Neuron (in vitro differentiated cells): ENCODE measurements at regions not wholly inside any gene's neighbourhood (a gene's known extent, or its start where the extent isn't known, plus 50 kb on each side); places are given as distances from the start of the nearest gene placed in this dataset.
"Not testable (repeated sequence)": the region's sequence is repeated elsewhere in the genome, so short reads cannot be mapped to it uniquely, and the experiment has no call there.

Experiments used
- H2AFZ ChIP-seq: one replicate; pipeline ENCODE4 v1.6.1; 2013; ENCODE audit warnings: low read depth, mild to moderate bottlenecking, inconsistent platforms, low read length, moderate library complexity
- H3K27me3 ChIP-seq: one replicate; pipeline ENCODE4 v1.6.1; 2013; ENCODE audit warnings: low read length; ENCODE audit not compliant: insufficient read depth
- H3K36me3 ChIP-seq: one replicate; pipeline ENCODE4 v1.6.1; 2013; ENCODE audit warnings: low read length; ENCODE audit not compliant: insufficient read depth
- H3K4me1 ChIP-seq: one replicate; pipeline ENCODE4 v1.6.1; 2013; ENCODE audit warnings: low read length; ENCODE audit not compliant: insufficient read depth
- H3K4me3 ChIP-seq: 2 replicates; pipeline ENCODE4 v1.5.1; 2013; ENCODE audit warnings: mild to moderate bottlenecking, low read length, moderate library complexity
- H3K9me3 ChIP-seq: one replicate; pipeline ENCODE4 v1.6.1; 2013; ENCODE audit warnings: low read length

GRCh38 chr1:172936088-172936645, 114.6 kb downstream of the TNFSF18 start:
- Histone ChIP-seq H3K36me3 (no peaks in the 10 kb centered on the region), H3K27me3 (no peaks in the 10 kb centered on the region), H3K9me3 (no peaks in the 10 kb centered on the region), H2AFZ (no peak overlapping the region), H3K4me3 (no peak overlapping the region), H3K4me1 (peaks cover 14% of the 10 kb centered on the region)

GRCh38 chr1:172938681-172939080, 112.1 kb downstream of the TNFSF18 start:
- no peak overlapping the region for H2AFZ ChIP-seq
- H3K9me3 ChIP-seq = no peaks in the 10 kb centered on the region
- no peaks in the 10 kb centered on the region for H3K27me3 ChIP-seq
- no peaks in the 10 kb centered on the region for H3K36me3 ChIP-seq
- no peak overlapping the region for H3K4me3 ChIP-seq
- peaks cover 14% of the 10 kb centered on the region for H3K4me1 ChIP-seq

- Histone ChIP-seq H3K27me3 (no peaks in the 10 kb centered on the region), H3K9me3 (no peaks in the 10 kb centered on the region), H3K4me1 (peaks cover 9% of the 10 kb centered on the region), H3K4me3 (no peak overlapping the region), H2AFZ (no peak overlapping the region), H3K36me3 (no peaks in the 10 kb centered on the region)
These were observed 111.3 kb downstream of the TNFSF18 start for GRCh38 chr1:172939475-172939874.

DNA sequence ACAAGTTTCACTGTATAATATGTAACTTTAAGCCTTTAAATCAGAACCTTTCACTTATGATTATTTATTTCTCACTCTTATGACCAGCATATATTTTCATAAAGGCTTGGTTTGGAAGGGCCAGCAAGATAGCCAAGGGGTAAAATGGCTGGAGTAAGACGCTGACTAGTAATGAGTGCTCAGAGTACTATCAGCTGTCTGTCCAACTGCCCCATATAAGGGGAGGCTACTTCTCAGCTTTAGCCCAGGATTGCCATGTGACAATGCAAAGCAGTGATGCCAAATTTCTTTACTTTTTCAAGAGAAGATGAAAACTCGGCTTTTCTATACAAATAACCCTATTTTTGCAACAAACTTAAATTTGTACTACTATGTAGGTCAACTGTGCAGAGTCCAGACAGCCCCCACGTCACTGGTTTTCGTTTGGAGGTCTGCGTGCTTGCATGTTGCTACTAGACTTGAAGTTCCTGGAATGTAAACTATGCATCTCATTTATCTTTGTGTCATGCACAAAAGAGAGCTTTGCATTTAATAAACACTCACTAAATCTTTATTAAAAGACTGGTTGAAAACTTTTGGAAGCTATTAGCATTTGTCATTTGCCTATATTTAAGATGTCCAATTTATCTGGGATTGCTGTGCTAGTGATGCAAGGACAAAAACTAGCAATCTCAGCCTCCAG, 110.4 kb downstream of the TNFSF18 start:
- H3K4me1 ChIP-seq = peaks cover 9% of the 10 kb centered on the region
- H3K4me3 ChIP-seq = no peak overlapping the region
- H3K27me3 ChIP-seq = no peaks in the 10 kb centered on the region
- H3K9me3 ChIP-seq = no peaks in the 10 kb centered on the region
- H3K36me3 ChIP-seq = no peaks in the 10 kb centered on the region
- no peak overlapping the region for H2AFZ ChIP-seq

GRCh38 chr1:172941471-172941870, 109.3 kb downstream of the TNFSF18 start:
- Histone ChIP-seq H3K4me3 (no peak overlapping the region), H2AFZ (no peak overlapping the region), H3K36me3 (no peaks in the 10 kb centered on the region), H3K4me1 (peaks cover 9% of the 10 kb centered on the region), H3K9me3 (no peaks in the 10 kb centered on the region), H3K27me3 (no peaks in the 10 kb centered on the region)

DNA sequence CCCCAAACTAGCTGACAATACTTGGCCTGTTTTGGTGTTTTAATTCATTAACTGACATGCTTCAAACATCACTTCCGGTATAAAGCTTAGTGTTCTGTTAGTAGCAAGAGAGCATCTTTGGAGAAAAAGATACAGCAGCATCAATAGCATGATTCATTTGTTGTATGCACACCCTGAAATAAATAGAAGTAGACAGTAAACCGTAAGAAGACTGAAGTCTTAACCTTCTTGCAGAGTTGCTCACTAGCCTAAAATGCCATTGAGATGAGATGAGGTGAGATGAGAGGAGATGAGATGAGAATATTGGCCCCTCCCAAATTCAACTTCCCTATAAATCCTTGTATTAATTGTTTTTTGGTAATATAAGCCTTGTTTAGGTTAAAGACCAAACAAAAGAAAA, 108.8 kb downstream of the TNFSF18 start:
- no peaks in the 10 kb centered on the region for H3K27me3 ChIP-seq
- H2AFZ ChIP-seq = no peak overlapping the region
- no peaks in the 10 kb centered on the region for H3K9me3 ChIP-seq
- no peak overlapping the region for H3K4me3 ChIP-seq
- peaks cover 9% of the 10 kb centered on the region for H3K4me1 ChIP-seq
- H3K36me3 ChIP-seq = no peaks in the 10 kb centered on the region

DNA sequence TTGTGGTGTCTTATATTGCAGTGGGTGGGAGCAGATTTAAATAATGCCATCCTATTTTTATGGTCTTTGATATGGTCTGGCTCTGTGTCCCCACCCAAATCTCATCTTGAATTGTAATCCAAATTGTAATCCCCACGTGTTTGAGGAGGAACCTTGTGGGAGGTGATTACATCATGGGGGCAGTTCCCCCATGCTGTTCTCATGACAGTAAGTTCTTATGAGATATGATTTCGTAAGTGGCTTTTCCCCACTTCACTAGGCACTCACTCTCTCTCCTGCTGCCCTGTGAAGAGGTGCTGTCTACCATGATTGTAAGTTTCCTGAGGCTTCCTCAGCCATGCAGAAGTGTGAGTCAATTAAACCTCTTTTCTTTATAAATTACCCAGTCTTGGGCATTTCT, 107.6 kb downstream of the TNFSF18 start:
- H2AFZ ChIP-seq, H3K4me3 ChIP-seq, H3K4me1 ChIP-seq, H3K9me3 ChIP-seq, H3K36me3 ChIP-seq, H3K27me3 ChIP-seq: not testable (repeated sequence)

DNA sequence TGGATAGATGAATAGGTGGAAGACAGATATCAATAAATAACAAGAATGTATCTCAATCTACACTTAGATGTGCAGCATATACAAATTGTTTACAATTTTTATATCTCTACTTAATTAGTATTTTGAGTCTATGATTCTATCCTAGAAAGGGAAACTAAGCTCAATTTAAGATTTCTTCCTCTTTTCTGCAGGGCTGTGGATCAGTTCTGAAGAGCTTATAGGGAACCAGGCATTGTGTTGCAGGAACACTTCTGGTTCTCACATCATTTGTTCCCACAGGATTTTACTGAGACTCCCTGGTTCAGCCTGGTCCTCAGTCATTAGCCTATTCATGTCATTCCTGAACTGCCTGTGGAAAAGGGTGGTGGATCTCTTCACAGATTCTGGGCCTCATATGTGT, 105.8 kb downstream of the TNFSF18 start:
- Histone ChIP-seq H3K4me1 (peaks cover 8% of the 10 kb centered on the region), H3K4me3 (no peak overlapping the region), H3K36me3 (no peaks in the 10 kb centered on the region), H3K9me3 (no peaks in the 10 kb centered on the region), H2AFZ (no peak overlapping the region), H3K27me3 (no peaks in the 10 kb centered on the region)

- H2AFZ ChIP-seq = no peak overlapping the region
- H3K4me1 ChIP-seq = no peaks in the 10 kb centered on the region
- H3K36me3 ChIP-seq = no peaks in the 10 kb centered on the region
- H3K4me3 ChIP-seq = no peak overlapping the region
- no peaks in the 10 kb centered on the region for H3K27me3 ChIP-seq
- no peaks in the 10 kb centered on the region for H3K9me3 ChIP-seq
These were observed 103.8 kb downstream of the TNFSF18 start for GRCh38 chr1:172946814-172947507.

- Histone ChIP-seq H2AFZ (no peak overlapping the region), H3K27me3 (no peaks in the 10 kb centered on the region), H3K9me3 (no peaks in the 10 kb centered on the region)
These were observed 102.3 kb downstream of the TNFSF18 start for GRCh38 chr1:172948457-172948856.

GRCh38 chr1:172949096-172949495, 101.6 kb downstream of the TNFSF18 start:
- Histone ChIP-seq H3K4me3 (no peak overlapping the region), H3K9me3 (no peaks in the 10 kb centered on the region), H3K36me3 (no peaks in the 10 kb centered on the region), H2AFZ (no peak overlapping the region), H3K4me1 (no peaks in the 10 kb centered on the region), H3K27me3 (no peaks in the 10 kb centered on the region)

More at GRCh38 chr1:172948457-172948856, 102.3 kb downstream of the TNFSF18 start:
- Histone ChIP-seq H3K4me1 (no peaks in the 10 kb centered on the region), H3K36me3 (no peaks in the 10 kb centered on the region), H3K4me3 (no peak overlapping the region)

GRCh38 chr1:172950528-172950927, 100.2 kb downstream of the TNFSF18 start:
- no peaks in the 10 kb centered on the region for H3K27me3 ChIP-seq
- H3K36me3 ChIP-seq = no peaks in the 10 kb centered on the region
- H3K9me3 ChIP-seq = no peaks in the 10 kb centered on the region
- H2AFZ ChIP-seq = no peak overlapping the region
- H3K4me1 ChIP-seq = no peaks in the 10 kb centered on the region
- H3K4me3 ChIP-seq = no peak overlapping the region

DNA sequence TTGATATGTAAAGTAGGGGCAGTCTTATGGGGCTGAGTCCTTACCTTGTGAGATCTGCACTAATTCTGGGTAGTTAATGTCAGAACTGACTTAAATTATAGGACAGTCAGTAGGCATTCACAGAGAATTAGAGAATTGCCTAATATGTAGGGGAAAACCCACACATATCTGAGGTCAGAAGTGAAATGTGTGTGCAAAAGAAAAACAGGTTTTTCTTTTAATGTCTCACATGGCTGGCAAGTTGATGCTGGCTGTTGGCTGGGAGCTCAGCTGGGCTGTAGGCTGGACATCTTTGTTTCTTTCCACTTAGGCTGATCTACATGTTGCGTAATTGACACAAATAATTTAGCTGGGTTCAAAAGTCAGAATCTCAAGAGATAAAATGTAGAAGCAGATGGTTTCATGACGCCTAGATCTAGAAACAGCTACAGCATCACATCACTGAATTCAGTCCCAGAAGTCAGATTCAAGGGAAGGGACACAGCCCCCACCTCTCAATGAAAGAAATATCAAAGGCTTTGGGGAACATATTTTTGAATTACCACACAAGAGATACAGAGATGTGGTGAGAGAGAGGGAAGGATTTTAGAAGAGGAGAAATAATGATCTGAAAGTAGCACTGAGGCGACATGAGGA, 98.9 kb downstream of the TNFSF18 start:
- Histone ChIP-seq H3K27me3 (no peaks in the 10 kb centered on the region), H3K4me3 (no peak overlapping the region), H3K4me1 (no peaks in the 10 kb centered on the region), H2AFZ (no peak overlapping the region), H3K9me3 (no peaks in the 10 kb centered on the region), H3K36me3 (no peaks in the 10 kb centered on the region)
